Immature natural killer cell (primary cell): ENCODE measurements at regions not wholly inside any gene's neighbourhood (a gene's known extent, or its start where the extent isn't known, plus 50 kb on each side); places are given as distances from the start of the nearest gene placed in this dataset.

Experiments used
- DNase-seq, 3 donors: peaks; one replicate each; pipeline ENCODE4 v3.0.0; 2022; ENCODE audit warnings: mixed read lengths in 1 of 3
- H3K27ac Mint-ChIP-seq, 6 donors: one replicate each; pipeline ENCODE4 v1.8.0; 2020; ENCODE audit warnings: mixed read lengths in 6 of 6, mild to moderate bottlenecking in 5 of 6, inconsistent platforms in 4 of 6, moderate library complexity in 3 of 6
- H3K27me3 Mint-ChIP-seq, 3 donors: one replicate each; pipeline ENCODE4 v1.8.0; 2020 to 2021; ENCODE audit warnings: low read depth in 3 of 3, mild to moderate bottlenecking in 3 of 3, mixed read lengths in 3 of 3, moderate library complexity in 3 of 3, inconsistent platforms in 1 of 3
- H3K36me3 Mint-ChIP-seq, 3 donors: one replicate each; pipeline ENCODE4 v1.8.0; 2020; ENCODE audit warnings: mixed read lengths in 3 of 3, inconsistent platforms in 2 of 3, mild to moderate bottlenecking in 2 of 3
- H3K4me1 Mint-ChIP-seq, 2 donors: one replicate each; pipeline ENCODE4 v1.8.0; 2020; ENCODE audit warnings: inconsistent platforms in 2 of 2, mild to moderate bottlenecking in 2 of 2, mixed read lengths in 2 of 2, moderate library complexity in 1 of 2
- H3K4me3 Mint-ChIP-seq, 5 donors: one replicate each; pipeline ENCODE4 v1.8.0; 2020; ENCODE audit warnings: mild to moderate bottlenecking in 5 of 5, mixed read lengths in 5 of 5, inconsistent platforms in 3 of 5, moderate library complexity in 3 of 5
- H3K9me3 Mint-ChIP-seq, 6 donors: one replicate each; pipeline ENCODE4 v1.8.0; 2020; ENCODE audit warnings: mild to moderate bottlenecking in 6 of 6, mixed read lengths in 6 of 6, inconsistent platforms in 4 of 6, moderate library complexity in 3 of 6

DNA sequence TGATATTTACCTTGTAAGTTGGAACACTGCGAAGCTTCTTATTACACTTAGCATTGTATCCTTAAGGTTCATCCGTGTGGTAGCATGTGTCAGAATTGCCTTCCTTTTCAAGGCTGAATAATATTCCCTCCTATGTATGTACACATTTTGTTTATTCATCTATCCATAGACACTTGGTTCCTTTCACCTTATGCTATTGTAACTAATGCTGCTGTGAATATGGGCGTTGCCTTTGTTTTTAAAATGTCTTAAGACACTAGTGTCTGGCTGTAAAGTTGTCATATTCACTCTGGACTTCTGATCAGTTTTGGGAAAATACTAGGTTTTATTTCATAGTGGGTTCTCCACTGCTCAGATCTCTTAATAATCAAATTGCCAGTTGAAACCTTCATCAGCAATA is 383.3 kb upstream of the PRR16 start:
- H3K4me3 Mint-ChIP-seq = no peak overlapping the region
- DNase-seq = no peak
- peaks cover 0 to 2% (median 0%) of the 10 kb centered on the region in 3 donors for H3K36me3 Mint-ChIP-seq
- peaks cover 0 to 5% (median under 1%) of the 10 kb centered on the region in 6 donors for H3K9me3 Mint-ChIP-seq
- H3K27me3 Mint-ChIP-seq = no peaks in the 10 kb centered on the region
- H3K4me1 Mint-ChIP-seq = no peaks in the 10 kb centered on the region
- no peak overlapping the region for H3K27ac Mint-ChIP-seq

DNA sequence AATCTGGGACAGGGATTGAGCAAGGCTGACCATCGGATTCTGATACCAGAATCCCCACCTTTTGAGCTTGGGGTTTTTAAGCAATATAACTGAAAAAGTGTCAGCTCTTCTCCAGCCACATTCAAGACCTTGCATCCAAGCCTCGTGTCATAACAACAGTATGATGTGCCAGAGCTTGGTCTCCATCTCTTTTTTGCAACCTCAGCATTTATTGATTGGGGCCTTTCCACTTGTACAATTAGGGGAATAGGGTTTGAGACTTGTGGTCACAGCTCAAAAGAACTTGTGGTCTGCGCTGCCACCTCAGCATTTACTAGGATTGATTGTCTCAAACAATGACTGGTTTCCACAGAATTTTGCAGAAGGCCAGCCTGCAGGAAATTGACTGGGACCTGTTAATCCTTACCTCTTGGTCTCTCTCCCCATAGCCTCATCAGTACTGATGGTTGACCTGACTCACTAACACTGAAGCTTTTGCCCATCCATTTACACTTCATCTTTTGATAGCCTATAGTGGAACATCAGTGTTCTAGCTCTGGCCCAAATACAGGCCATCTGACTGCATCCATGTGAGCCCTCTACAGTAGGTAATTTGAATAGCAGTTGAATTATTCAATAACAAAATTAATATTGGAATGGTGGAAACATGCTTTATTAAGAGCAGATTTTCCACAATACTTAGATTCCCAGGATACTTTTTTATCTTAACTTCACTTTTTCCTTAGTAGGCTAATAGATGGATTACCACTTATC is 381.6 kb upstream of the PRR16 start:
- H3K36me3 Mint-ChIP-seq = peaks cover 0 to 2% (median 0%) of the 10 kb centered on the region in 3 donors
- DNase-seq = no peak
- peaks cover 0 to 5% (median 2%) of the 10 kb centered on the region in 6 donors for H3K9me3 Mint-ChIP-seq
- H3K27ac Mint-ChIP-seq = no peak overlapping the region
- H3K4me3 Mint-ChIP-seq = no peak overlapping the region
- no peaks in the 10 kb centered on the region for H3K27me3 Mint-ChIP-seq
- H3K4me1 Mint-ChIP-seq = peaks cover 0 to 4% of the 10 kb centered on the region in 2 donors

DNA sequence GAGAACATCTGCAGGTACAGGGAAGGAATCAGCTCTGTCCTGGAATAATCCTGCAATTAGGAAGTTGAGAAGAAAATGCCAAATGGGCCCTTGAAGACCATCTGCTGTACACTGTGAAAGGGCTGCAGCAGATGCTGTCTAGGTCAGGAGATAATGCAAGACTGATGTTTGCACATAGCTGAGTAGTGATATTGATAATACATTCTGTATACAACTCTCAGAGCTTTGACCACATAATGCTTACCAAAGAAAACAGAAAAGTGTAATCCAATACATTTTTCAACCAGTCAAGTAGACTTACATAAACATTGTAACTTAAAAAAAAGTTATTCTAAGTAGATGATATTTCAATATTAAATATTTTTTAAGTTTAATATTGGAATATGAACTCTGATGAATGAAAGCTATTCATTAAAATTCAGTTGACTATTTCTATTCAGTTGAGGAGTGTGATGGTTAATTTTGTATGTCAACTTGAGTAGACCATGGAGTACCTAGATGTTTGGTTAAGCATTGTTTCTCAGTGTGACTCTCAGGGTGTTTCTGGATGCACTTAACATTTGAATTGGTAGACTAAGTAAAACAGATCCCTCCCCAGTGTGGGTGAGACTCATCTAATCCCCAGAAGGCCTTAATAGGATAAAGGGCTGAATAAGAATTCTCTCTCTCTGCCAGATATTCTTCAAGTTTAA is 380.1 kb upstream of the PRR16 start:
- no peak for DNase-seq
- H3K4me1 Mint-ChIP-seq = peaks cover 11 to 19% of the 10 kb centered on the region in 2 donors
- peaks cover 0 to 4% (median 0%) of the 10 kb centered on the region in 6 donors for H3K9me3 Mint-ChIP-seq
- H3K36me3 Mint-ChIP-seq = peaks cover 0 to 2% (median 0%) of the 10 kb centered on the region in 3 donors
- no peak overlapping the region for H3K4me3 Mint-ChIP-seq
- no peaks in the 10 kb centered on the region for H3K27me3 Mint-ChIP-seq
- H3K27ac Mint-ChIP-seq = no peak overlapping the region

DNA sequence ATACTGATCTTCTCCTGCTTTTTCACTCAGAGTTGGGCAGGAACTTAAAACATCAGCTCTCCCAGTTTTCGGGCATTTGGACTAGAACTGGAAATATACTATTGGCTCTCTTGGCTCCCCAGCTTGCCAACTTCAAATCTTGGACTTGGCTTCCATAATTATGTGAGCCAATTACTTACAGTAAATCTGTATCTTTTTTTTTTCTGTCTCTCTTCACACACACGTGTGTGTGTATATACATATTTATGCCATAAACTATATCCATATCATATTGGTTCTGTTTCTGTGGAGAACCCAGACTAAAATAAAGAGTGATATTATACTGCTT is 379.6 kb upstream of the PRR16 start:
- no peak for DNase-seq
- Mint-ChIP-seq H3K36me3 (peaks cover 0 to 2% (median 0%) of the 10 kb centered on the region in 3 donors), H3K27me3 (no peaks in the 10 kb centered on the region), H3K9me3 (peaks cover 0 to 4% (median 0%) of the 10 kb centered on the region in 6 donors), H3K4me3 (no peak overlapping the region), H3K4me1 (peaks cover 13 to 22% of the 10 kb centered on the region in 2 donors), H3K27ac (no peak overlapping the region)

DNA sequence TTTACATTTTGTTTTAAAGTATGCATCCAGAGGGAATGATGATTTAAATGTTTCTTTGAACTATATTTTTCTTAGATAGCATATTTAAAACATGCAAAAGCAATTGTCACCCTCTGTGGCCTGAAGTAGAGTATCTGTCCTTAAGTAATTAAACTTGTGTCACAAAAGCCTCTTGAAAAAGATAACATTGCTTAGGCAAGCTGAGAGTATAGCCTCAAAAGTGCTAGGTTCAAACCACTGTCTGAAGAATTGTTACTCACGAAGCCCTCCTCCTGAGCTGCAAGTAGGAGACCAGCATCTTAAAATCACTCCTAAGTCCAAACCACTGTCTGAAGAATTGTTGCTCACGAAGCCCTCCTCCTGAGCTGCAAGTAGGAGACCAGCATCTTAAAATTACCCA is 378.0 kb upstream of the PRR16 start:
- no peak for DNase-seq
- Mint-ChIP-seq H3K27ac (no peak overlapping the region), H3K9me3 (peaks cover 0 to 4% (median 0%) of the 10 kb centered on the region in 6 donors), H3K4me1 (peaks cover 13 to 22% of the 10 kb centered on the region in 2 donors), H3K4me3 (no peak overlapping the region), H3K36me3 (peaks cover 0 to 2% (median 0%) of the 10 kb centered on the region in 3 donors), H3K27me3 (no peaks in the 10 kb centered on the region)

DNA sequence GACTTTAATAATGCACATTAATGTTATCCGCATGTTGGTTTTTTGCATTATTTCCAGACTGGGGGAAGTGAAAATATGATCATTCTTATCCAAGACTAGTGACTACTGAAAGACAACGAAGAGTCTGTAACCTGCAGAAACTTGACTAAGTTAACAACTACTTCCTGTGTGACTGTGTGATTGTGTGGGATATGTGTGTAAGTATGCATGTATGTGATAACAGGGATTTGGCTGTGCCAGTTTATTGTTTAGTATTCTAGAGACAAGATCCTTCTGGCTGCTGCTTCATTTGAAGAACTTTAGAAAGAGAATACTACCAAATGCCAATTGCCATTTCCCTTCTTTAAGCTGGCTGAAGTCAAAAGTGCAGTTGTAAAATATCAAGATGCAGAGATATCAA is 375.7 kb upstream of the PRR16 start:
- H3K4me1 Mint-ChIP-seq = peaks cover 21 to 36% of the 10 kb centered on the region in 2 donors
- no peak for DNase-seq
- H3K36me3 Mint-ChIP-seq = peaks cover 0 to 2% (median 0%) of the 10 kb centered on the region in 3 donors
- peak overlapping the region in 1 of 6 donors; percentile 26 for H3K27ac Mint-ChIP-seq
- H3K9me3 Mint-ChIP-seq = peaks cover 0 to 4% (median 0%) of the 10 kb centered on the region in 6 donors
- no peaks in the 10 kb centered on the region for H3K27me3 Mint-ChIP-seq
- H3K4me3 Mint-ChIP-seq = peak overlapping the region in 1 of 5 donors; percentile 11

DNA sequence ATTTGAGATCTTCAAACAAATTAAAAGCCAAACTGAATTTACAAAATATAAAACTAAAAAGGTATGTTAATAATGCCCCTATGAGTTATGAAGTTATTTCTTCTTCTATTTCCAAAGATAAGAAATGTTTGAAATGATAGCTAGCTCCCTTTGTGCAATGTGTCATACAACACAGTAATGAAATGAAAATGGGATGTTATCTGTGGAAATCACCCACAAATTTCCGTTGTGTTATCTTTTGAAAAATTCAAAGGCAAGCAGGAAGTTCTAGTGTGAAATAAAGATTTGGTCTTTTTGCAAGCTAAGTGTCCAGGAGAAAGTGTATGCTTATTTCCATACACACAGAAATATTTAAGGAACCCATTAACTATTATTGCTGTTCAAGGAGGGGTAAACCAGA is 375.3 kb upstream of the PRR16 start:
- DNase-seq = no peak
- Mint-ChIP-seq H3K27me3 (no peaks in the 10 kb centered on the region), H3K27ac (no peak overlapping the region), H3K36me3 (peaks cover 0 to 2% (median 0%) of the 10 kb centered on the region in 3 donors), H3K9me3 (peaks cover 0 to 4% (median under 1%) of the 10 kb centered on the region in 6 donors), H3K4me3 (peak overlapping the region in 2 of 5 donors; percentile 2 to 8), H3K4me1 (peaks cover 21 to 38% of the 10 kb centered on the region in 2 donors)

DNA sequence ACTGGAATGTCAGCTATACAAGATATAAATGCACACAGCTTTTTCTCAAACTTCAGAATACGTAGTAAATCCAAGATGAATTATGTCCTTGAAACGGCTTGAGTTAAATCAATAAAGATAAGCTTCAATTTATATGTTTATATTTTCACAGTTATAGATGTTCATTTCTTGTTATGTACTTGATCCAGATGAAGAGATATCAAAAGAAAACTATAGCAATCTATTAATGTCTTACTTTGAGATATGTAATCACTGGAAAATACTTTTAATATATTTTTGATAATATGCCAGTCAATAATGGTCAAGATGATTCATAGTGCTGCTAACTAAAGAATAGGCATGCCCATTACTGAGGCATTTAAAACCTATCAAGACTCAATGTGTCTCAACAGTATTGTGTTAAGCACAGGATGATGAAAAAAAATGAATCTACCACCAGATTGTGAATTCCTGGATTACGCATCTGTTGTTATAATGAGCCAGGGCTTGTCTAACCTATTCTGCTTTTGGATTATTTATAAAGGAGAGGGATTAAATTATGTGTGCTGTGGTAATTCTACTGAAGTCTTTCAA is 372.6 kb upstream of the PRR16 start:
- H3K4me1 Mint-ChIP-seq = peaks cover 30 to 54% of the 10 kb centered on the region in 2 donors
- no peak overlapping the region for H3K4me3 Mint-ChIP-seq
- DNase-seq = no peak
- H3K27ac Mint-ChIP-seq = peak overlapping the region in 1 of 6 donors; percentile 12
- H3K27me3 Mint-ChIP-seq = peaks cover 0 to 3% (median 0%) of the 10 kb centered on the region in 3 donors
- no peaks in the 10 kb centered on the region for H3K36me3 Mint-ChIP-seq
- H3K9me3 Mint-ChIP-seq = peaks cover 0 to 4% (median under 1%) of the 10 kb centered on the region in 6 donors

DNA sequence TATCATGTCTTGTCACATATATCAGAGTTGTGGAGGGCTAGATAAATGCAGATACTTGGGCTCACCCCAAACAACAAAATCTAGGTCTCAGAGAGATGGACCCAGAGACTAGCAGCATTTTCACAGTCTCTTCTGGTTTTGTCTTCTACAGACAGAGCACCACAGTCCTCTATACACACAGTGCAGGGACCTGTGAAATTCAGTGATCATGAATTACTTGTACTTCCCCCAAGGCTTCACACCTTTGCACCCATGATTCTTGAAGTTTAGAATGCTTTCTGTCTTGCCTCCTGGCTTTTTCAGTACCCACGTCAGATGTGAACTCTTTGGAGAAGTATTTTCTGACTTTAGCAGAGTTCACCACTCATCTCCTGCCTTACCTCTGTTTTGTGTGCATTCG is 371.5 kb upstream of the PRR16 start:
- peaks cover 0 to 2% (median 0%) of the 10 kb centered on the region in 6 donors for H3K9me3 Mint-ChIP-seq
- no peaks in the 10 kb centered on the region for H3K36me3 Mint-ChIP-seq
- peaks cover 35 to 57% of the 10 kb centered on the region in 2 donors for H3K4me1 Mint-ChIP-seq
- DNase-seq = peak in 2 of 3 donors; percentile 14 to 22
- H3K27me3 Mint-ChIP-seq = peaks cover 0 to 3% (median 0%) of the 10 kb centered on the region in 3 donors
- H3K4me3 Mint-ChIP-seq = peak overlapping the region in 1 of 5 donors; percentile 30
- peak overlapping the region in 4 of 6 donors; percentile 32 to 69 (median 55) for H3K27ac Mint-ChIP-seq

DNA sequence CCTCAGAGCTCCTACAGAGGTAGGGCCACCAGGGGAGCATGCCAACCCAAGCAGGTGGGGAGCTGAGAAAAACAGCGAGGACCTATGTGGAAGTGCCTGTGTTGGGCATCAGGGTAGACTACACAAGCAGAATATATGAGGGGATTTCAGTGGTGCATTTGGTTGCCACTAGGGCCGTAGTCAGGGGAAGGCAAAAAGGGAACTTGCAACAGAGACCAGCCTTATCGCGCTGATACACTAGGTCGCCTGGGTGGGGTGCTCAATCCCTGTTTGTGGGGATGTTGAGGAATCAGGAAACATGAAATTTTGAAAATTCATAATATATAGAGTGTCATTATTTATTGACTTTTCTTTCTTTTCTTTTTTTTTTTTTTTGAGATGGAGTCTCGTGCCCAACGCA is 370.9 kb upstream of the PRR16 start:
- no peak for DNase-seq
- Mint-ChIP-seq H3K4me3 (peak overlapping the region in 1 of 5 donors; percentile 53), H3K27me3 (peaks cover 0 to 3% (median 0%) of the 10 kb centered on the region in 3 donors), H3K9me3 (peaks cover 0 to 3% (median 0%) of the 10 kb centered on the region in 6 donors), H3K36me3 (no peaks in the 10 kb centered on the region), H3K4me1 (peaks cover 32 to 57% of the 10 kb centered on the region in 2 donors), H3K27ac (peak overlapping the region in 3 of 6 donors; percentile 32 to 69 (median 65))

DNA sequence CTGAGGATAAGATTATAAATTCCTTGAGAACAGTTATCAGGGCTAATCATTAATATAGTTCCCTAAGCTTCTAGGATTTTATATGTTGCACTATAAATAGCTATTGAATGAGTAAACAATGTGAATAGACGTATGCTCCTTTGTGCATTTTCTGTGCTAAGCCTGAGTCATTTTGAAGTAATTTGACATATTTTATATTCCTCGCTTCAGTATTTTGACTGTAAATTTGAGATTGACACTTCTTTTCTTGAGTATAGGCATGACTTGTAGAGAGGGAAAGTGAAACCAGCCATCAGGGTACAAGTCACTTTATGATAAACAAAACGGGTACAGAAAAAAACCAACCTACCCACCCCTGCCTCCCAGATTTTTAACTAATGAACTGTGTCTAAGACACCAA is 367.7 kb upstream of the PRR16 start:
- peaks cover 28 to 66% of the 10 kb centered on the region in 2 donors for H3K4me1 Mint-ChIP-seq
- H3K27me3 Mint-ChIP-seq = peaks cover 0 to 3% (median 0%) of the 10 kb centered on the region in 3 donors
- H3K9me3 Mint-ChIP-seq = peaks cover 0 to 4% (median 2%) of the 10 kb centered on the region in 6 donors
- no peaks in the 10 kb centered on the region for H3K36me3 Mint-ChIP-seq
- H3K27ac Mint-ChIP-seq = peak overlapping the region; percentile 48 to 87 (median 82)
- peak; percentile 29 to 38 (median 36) for DNase-seq
- peak overlapping the region; percentile 64 to 83 (median 78) for H3K4me3 Mint-ChIP-seq

DNA sequence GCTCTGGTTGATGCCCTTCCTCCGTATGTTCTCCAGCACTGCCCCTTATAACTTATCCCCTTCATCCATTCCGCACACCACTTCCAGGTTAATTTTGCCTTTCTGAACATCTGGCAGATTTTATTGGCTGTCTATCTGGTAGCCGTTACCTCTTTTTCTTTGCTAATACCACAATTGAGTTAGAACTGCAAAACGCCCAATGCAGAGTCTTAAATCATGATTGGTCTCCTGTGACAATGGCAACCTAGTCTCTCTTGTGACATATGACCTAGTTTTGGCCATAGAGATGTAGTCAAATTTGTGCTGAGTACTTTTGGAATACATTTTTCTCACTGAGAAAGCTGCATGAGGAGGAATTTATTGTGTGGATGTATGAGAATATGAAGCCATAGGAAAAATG is 365.7 kb upstream of the PRR16 start:
- H3K27me3 Mint-ChIP-seq = peaks cover 0 to 3% (median 0%) of the 10 kb centered on the region in 3 donors
- H3K36me3 Mint-ChIP-seq = no peaks in the 10 kb centered on the region
- H3K27ac Mint-ChIP-seq = peak overlapping the region in 5 of 6 donors; percentile 13 to 77 (median 51)
- H3K4me3 Mint-ChIP-seq = peak overlapping the region; percentile 3 to 77 (median 67)
- peaks cover 23 to 63% of the 10 kb centered on the region in 2 donors for H3K4me1 Mint-ChIP-seq
- H3K9me3 Mint-ChIP-seq = peaks cover 0 to 4% (median 2%) of the 10 kb centered on the region in 6 donors
- no peak for DNase-seq

DNA sequence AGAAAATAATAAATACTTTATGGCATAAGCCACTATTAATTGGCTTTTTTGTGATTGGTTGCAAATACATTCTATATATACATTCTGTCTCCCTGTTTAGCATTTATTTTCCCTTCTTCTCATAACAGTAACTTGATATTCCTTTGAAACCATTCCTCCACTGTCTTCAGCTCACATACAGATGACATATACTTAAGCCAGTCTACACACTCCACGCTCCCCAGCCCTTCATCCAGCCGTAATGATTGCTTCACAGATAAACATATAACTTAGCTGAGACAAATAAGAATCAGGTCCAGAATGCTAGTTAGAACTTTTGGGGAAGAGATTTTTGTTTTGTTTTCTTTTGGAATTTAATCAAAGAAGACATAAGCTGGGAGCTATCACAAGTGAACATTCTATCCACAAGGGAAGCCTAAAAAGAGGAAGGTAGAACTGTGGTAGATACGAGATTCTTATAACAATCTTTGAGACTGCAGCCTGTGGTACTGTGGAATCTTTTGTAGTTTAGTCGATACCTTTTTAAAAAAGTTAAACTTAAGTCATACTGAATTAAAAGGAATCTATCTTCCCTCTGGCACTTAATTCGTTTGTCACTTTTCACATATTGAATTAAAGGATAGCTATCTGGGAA is 365.1 kb upstream of the PRR16 start:
- Mint-ChIP-seq H3K36me3 (no peaks in the 10 kb centered on the region), H3K4me1 (peaks cover 26 to 65% of the 10 kb centered on the region in 2 donors), H3K9me3 (peaks cover 0 to 4% (median under 1%) of the 10 kb centered on the region in 6 donors), H3K4me3 (peak overlapping the region in 4 of 5 donors; percentile 22 to 68 (median 50)), H3K27ac (peak overlapping the region in 3 of 6 donors; percentile 21 to 81 (median 22)), H3K27me3 (peaks cover 0 to 3% (median 0%) of the 10 kb centered on the region in 3 donors)
- DNase-seq = no peak
